HCT116 (cell line): ENCODE measurements at regions not wholly inside any gene's neighbourhood (a gene's known extent, or its start where the extent isn't known, plus 50 kb on each side); places are given as distances from the start of the nearest gene placed in this dataset.

ENCODE experiments used
- ATAC-seq: fragments of 200-7000 bp; cut with Tn5 transposase; 2 replicates; pipeline ENCODE4 v1.9.1; 2020; ENCODE audit warnings: mild to moderate bottlenecking, moderate library complexity
- BruUV-seq: library from RNA; stranded (reverse); fragments of 400-500 nt; replicated peaks from 2 replicates; lab custom pipeline; 2021; lab: Mats Ljungman, UMichigan
- CTCF ChIA-PET: fragments of 300-600 bp; sonication (Branson Sonifier 250); formaldehyde crosslinking; loops from one replicate; lab custom pipeline; 2021; ENCODE audit warnings: antibody characterized with exemption; lab: Charles Lee
- POLR2A ChIA-PET: fragments of 300-600, 350-600 bp; sonication (Branson Sonifier 250); formaldehyde crosslinking; loops from one replicate; lab custom pipeline; 2021; ENCODE audit warnings: antibody characterized with exemption; lab: Charles Lee
- RAD21 ChIA-PET, 2 experiments: fragments of 300-600 bp; sonication (Branson Sonifier 250); formaldehyde crosslinking; loops; one replicate each; lab custom pipeline; 2023; ENCODE audit warnings: low total read pairs in 2 of 2; ENCODE audit not compliant: uncharacterized antibody in 2 of 2, unreplicated experiment in 2 of 2, low non-redundant PET in 1 of 2; lab: Charles Lee
- DNase-seq: peaks from one replicate; pipeline ENCODE4 v3.0.0-alpha.2; 2010; ENCODE audit warnings: low read depth, low spot score
- H2AFZ ChIP-seq: fragments of 200-600 bp; shearing (Covaris generic), sonication (generic); 2 replicates; pipeline ENCODE4 v1.6.1; 2017; ENCODE audit warnings: low read depth, mixed run types, mixed read lengths, antibody characterized with exemption, low read length; ENCODE audit not compliant: poor library complexity, severe bottlenecking
- H3K27ac ChIP-seq: 2 replicates; pipeline ENCODE4 v1.5.1; 2012; ENCODE audit warnings: low read depth, low read length
- H3K27me3 ChIP-seq: fragments of 200-600 bp; sonication (generic); 2 replicates; pipeline ENCODE4 v1.6.1; 2016; ENCODE audit warnings: mixed run types, low read length, mixed read lengths; ENCODE audit not compliant: insufficient read depth
- H3K36me3 ChIP-seq, 2 experiments: fragments of 200-500 bp in 1 of 2; fragments of 200-600 bp in 1 of 2; sonication (Bioruptor generic) in 1 of 2; sonication (generic) in 1 of 2; 2 replicates each; pipeline versions ENCODE4 v1.5.1 to v1.6.1; 2014 to 2016; ENCODE audit warnings: low read length in 2 of 2, inconsistent platforms in 1 of 2, mixed read lengths in 1 of 2, mixed run types in 1 of 2; ENCODE audit not compliant: insufficient read depth in 2 of 2, control insufficient read depth in 1 of 2
- H3K4me1 ChIP-seq, 2 experiments: fragments of 200-600 bp in 1 of 2; sonication (generic) in 1 of 2; 2 replicates each; pipeline versions ENCODE4 v1.5.1 to v1.6.1; 2012 to 2017; ENCODE audit warnings: low read length in 2 of 2, inconsistent platforms in 1 of 2, mild to moderate bottlenecking in 1 of 2, mixed read lengths in 1 of 2, mixed run types in 1 of 2, moderate library complexity in 1 of 2; ENCODE audit not compliant: insufficient read depth in 2 of 2, control insufficient read depth in 1 of 2
- H3K4me2 ChIP-seq: fragments of 200-600 bp; sonication (generic); 2 replicates; pipeline ENCODE4 v1.6.1; 2017; ENCODE audit warnings: mixed run types, low read length, mixed read lengths
- H3K4me3 ChIP-seq, 2 experiments: fragments of 200-600 bp in 1 of 2; sonication (generic) in 1 of 2; replicated peaks in 1 of 2; 2 replicates each; pipeline ENCODE4 v1.5.1; 2011 to 2016; ENCODE audit warnings: low read length in 2 of 2, control low read depth in 1 of 2, low read depth in 1 of 2, mild to moderate bottlenecking in 1 of 2, mixed read lengths in 1 of 2, mixed run types in 1 of 2
- H3K79me2 ChIP-seq: fragments of 200-600 bp; sonication (generic); 2 replicates; pipeline ENCODE4 v1.6.1; 2017; ENCODE audit warnings: mild to moderate bottlenecking, mixed run types, low read length, moderate library complexity, mixed read lengths; ENCODE audit not compliant: insufficient read depth
- H3K9ac ChIP-seq: fragments of 200-600 bp; sonication (generic); 2 replicates; pipeline ENCODE4 v1.6.1; 2016; ENCODE audit warnings: low read length, mixed read lengths
- H3K9me2 ChIP-seq: fragments of 200-600 bp; sonication (generic), shearing (Covaris generic); 2 replicates; pipeline ENCODE4 v1.6.1; 2017; ENCODE audit warnings: mixed run types, mild to moderate bottlenecking, moderate library complexity; ENCODE audit not compliant: insufficient read depth
- H3K9me3 ChIP-seq, 2 experiments: fragments of 200-500 bp in 1 of 2; fragments of 200-600 bp in 1 of 2; sonication (Bioruptor generic) in 1 of 2; sonication (generic) in 1 of 2; 2 replicates each; pipeline ENCODE4 v1.6.1; 2014 to 2017; ENCODE audit warnings: low read length in 2 of 2, mixed read lengths in 2 of 2, inconsistent platforms in 1 of 2, low read depth in 1 of 2, mild to moderate bottlenecking in 1 of 2, mixed run types in 1 of 2, moderate library complexity in 1 of 2; ENCODE audit not compliant: control insufficient read depth in 1 of 2, insufficient read depth in 1 of 2
- H4K20me1 ChIP-seq: fragments of 200-600 bp; sonication (generic), shearing (Covaris generic); 2 replicates; pipeline ENCODE4 v1.6.1; 2017; ENCODE audit warnings: mixed run types, mild to moderate bottlenecking, moderate library complexity; ENCODE audit not compliant: insufficient read depth
- CBX3 ChIP-seq: IDR thresholded peaks from 2 replicates; pipeline ENCODE4 v1.6.1; 2012; ENCODE audit warnings: low read depth
- CEBPB ChIP-seq: IDR thresholded peaks from 2 replicates; pipeline ENCODE4 v1.6.1; 2012; ENCODE audit warnings: low read depth
- ELF1 ChIP-seq: IDR thresholded peaks from 2 replicates; pipeline ENCODE4 v1.6.1; 2012; ENCODE audit warnings: low read depth, borderline replicate concordance
- EZH2 ChIP-seq: fragments of 200-600 bp; sonication (generic); IDR thresholded peaks from 2 replicates; pipeline ENCODE4 v1.6.1; 2017; ENCODE audit warnings: antibody characterized with exemption, mixed run types
- FOSL1 ChIP-seq: IDR thresholded peaks from 2 replicates; pipeline ENCODE4 v1.6.1; 2012; ENCODE audit warnings: low read depth
- POLR2A ChIP-seq: IDR thresholded peaks from 2 replicates; pipeline ENCODE4 v1.7.0; 2011; ENCODE audit warnings: borderline replicate concordance; ENCODE audit not compliant: insufficient read depth, insufficient read length; ENCODE audit errors: extremely low read depth
- POLR2AphosphoS5 ChIP-seq: IDR thresholded peaks from 2 replicates; pipeline ENCODE4 v1.6.1; 2011; ENCODE audit warnings: mild to moderate bottlenecking, low read depth, low read length, moderate library complexity
- RAD21 ChIP-seq: IDR thresholded peaks from 2 replicates; pipeline ENCODE4 v1.6.1; 2012; ENCODE audit warnings: low read depth, mild to moderate bottlenecking
- REST ChIP-seq: IDR thresholded peaks from 2 replicates; pipeline ENCODE4 v1.6.1; 2012; ENCODE audit warnings: low read depth
- SIN3A ChIP-seq: IDR thresholded peaks from 2 replicates; pipeline ENCODE4 v1.6.1; 2012; ENCODE audit warnings: low read depth
- SP1 ChIP-seq: IDR thresholded peaks from 2 replicates; pipeline ENCODE4 v1.6.1; 2012; ENCODE audit warnings: low read depth
- SRF ChIP-seq: IDR thresholded peaks from 2 replicates; pipeline ENCODE4 v1.6.1; 2012; ENCODE audit warnings: low read depth
- TCF7L2 ChIP-seq: IDR thresholded peaks from 2 replicates; pipeline ENCODE4 v1.7.0; 2011; ENCODE audit warnings: borderline replicate concordance, inconsistent platforms; ENCODE audit not compliant: insufficient read depth, insufficient read length; ENCODE audit errors: extremely low read depth
- YY1 ChIP-seq: IDR thresholded peaks from 2 replicates; pipeline ENCODE4 v1.6.1; 2011; ENCODE audit warnings: low read length, low read depth, moderate library complexity, mild to moderate bottlenecking; ENCODE audit not compliant: insufficient replicate concordance; ENCODE audit errors: extremely low read depth
- ZFX ChIP-seq: fragments of 450-650 bp; IDR thresholded peaks from 2 replicates; pipeline ENCODE4 v1.6.1; 2017
- intact Hi-C: fragments of 100-400 bp; cut with micrococcal nuclease; formaldehyde crosslinking; loops from 2 replicates; pipeline ENCODE4 v1.10.0; 2022
- TF ChIP-seq, protein P1 (sequence below): IDR thresholded peaks from 2 replicates; pipeline ENCODE4 v1.6.1; 2012

- H3K27ac ChIP-seq = no peak overlapping the region
- no peak overlapping the region for H2AFZ ChIP-seq
- H3K9me2 ChIP-seq = no peaks in the 10 kb centered on the region
- no peaks in the 10 kb centered on the region for H4K20me1 ChIP-seq
- DNase-seq (no peak), ATAC-seq (no peak)
- H3K27me3 ChIP-seq = peaks cover 80% of the 10 kb centered on the region
- H3K4me2 ChIP-seq = no peak overlapping the region
- H3K4me1 ChIP-seq = no peaks in the 10 kb centered on the region
- no peaks in the 10 kb centered on the region for H3K9me3 ChIP-seq
- no TSS peak for BruUV-seq
- ChIA-PET POLR2A (no interaction called here), RAD21 (no interaction called here), CTCF (no interaction called here)
- H3K79me2 ChIP-seq = no peaks in the 10 kb centered on the region
- intact Hi-C loops = no loop called here
- H3K36me3 ChIP-seq = no peaks in the 10 kb centered on the region
- H3K9ac ChIP-seq = no peak overlapping the region
- no peak overlapping the region for H3K4me3 ChIP-seq
- no peak for TF ChIP-seq SRF
- no peak for TF ChIP-seq SIN3A
- no peak for TF ChIP-seq ELF1
- TF ChIP-seq ZFX = no peak
- no peak for TF ChIP-seq CEBPB
- TF ChIP-seq REST = no peak
- no peak for TF ChIP-seq FOSL1
- no peak for TF ChIP-seq YY1
- no peak for TF ChIP-seq POLR2A
- TF ChIP-seq CBX3 = no peak
- TF ChIP-seq EZH2 = no peak
- no peak for TF ChIP-seq POLR2AphosphoS5
- TF ChIP-seq TCF7L2 = no peak
- no peak for TF ChIP-seq SP1
- TF ChIP-seq RAD21 = no peak
- TF ChIP-seq, protein P1, sequence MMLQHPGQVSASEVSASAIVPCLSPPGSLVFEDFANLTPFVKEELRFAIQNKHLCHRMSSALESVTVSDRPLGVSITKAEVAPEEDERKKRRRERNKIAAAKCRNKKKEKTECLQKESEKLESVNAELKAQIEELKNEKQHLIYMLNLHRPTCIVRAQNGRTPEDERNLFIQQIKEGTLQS = no peak
These were observed 82.6 kb upstream of the SKOR2 start for GRCh38 chr18:47333926-47334635.
